Activated naive CD4-positive, alpha-beta T cell treated with Interleukin-2 at 50 U/mL for 16 hours (primary cell): ENCODE measurements at regions not wholly inside any gene's neighbourhood (a gene's known extent, or its start where the extent isn't known, plus 50 kb on each side); places are given as distances from the start of the nearest gene placed in this dataset.
A peak's percentile ranks its signal among the peaks of the same experiment; 100 is the strongest.

Experiments used
- DNase-seq: peaks from one replicate; pipeline ENCODE4 v3.0.0-alpha.2; 2020

DNA sequence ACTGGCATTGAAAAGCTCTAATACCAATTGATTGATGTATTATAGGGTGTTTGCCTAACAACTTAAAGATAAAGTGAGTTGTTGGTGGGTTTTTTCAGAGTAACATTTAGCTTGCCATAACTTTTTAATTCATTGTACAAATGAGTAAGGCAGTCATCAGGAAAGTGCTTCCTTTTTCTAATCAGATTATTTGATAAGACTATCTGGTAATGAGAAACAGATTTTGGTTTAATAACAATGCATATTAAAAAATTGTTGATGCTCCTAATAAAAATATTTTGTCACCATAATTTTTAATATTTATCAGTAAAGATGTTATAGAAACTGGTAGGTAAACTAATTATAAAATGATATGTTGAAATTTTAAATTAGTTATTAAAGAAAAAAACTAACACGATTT, 51.3 kb downstream of the BLTP1 start:
- no peak for DNase-seq

DNA sequence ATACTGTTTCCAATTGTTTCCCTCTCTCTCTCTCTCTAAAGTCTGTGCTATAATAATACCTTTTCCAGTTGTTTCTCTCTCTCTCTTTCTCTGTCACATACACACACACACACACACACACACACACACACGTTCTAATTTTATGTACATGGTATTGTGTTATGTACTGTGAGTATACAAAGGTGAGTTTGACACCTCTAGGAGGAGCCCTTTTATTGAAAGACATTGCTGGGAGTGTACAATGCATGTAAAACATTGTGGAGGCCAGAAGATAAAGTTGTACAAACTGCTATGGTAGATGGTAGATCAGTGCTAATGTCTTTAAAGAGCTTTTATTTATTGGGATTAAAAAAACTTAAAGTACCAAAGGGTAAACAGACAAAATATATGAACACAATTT, 53.6 kb downstream of the BLTP1 start:
- DNase-seq = no peak

DNA sequence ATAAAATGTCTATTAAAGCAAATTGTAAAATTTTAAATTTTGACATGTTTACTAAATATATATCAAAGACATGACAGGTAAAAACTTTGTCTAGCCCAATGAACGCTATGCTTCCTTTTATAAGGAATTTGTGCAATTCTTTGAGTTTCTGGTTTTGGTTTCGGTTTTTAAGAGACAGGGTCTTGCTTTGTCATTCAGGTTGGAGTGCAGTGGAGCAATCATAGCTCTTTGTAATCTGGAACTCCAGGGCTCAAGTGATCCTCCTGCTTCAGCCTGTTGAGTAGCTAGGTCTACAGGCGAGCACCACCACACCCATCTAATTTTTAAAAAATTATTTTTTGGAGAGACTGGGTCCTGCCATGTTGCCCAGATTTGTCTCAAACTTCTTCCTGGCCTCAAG, 60.7 kb downstream of the BLTP1 start:
- DNase-seq = no peak

DNA sequence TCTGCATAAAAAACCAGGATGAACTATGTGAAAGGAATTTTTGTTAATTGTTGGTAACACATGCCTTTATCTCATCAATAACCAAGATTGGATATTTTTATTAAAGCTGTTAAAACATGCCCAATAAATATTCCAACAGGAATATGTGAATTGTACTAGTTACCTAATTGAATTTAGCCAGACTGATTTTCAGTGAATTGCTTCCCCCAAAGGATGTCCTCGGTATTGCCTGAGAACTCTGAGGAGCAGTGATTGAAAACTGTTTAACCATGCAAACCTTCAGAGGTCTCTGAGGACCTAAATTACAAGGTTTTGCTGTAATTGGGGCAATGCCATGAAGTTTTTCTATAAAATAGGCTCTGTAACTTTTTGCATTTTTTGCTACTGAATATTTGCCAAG, 66.6 kb downstream of the BLTP1 start:
- no peak for DNase-seq

DNA sequence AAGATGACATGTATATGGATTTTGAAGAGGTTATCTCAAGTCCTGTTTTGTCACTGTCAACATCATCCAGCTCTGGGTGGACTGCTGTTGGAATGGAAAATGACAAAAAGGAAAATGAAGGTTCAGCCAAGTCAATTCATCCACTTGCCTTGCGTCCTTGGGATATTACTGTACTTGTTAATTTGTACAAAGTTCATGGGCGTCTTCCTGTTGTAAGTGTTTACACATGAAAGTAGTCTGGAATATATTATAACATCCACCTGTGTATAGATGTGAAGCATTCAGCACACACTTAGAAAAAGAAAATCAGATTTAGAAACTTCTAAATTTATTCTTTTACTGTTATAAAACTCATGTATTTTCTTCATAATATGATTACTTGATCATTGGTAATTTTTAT, 67.2 kb downstream of the BLTP1 start:
- no peak for DNase-seq

DNA sequence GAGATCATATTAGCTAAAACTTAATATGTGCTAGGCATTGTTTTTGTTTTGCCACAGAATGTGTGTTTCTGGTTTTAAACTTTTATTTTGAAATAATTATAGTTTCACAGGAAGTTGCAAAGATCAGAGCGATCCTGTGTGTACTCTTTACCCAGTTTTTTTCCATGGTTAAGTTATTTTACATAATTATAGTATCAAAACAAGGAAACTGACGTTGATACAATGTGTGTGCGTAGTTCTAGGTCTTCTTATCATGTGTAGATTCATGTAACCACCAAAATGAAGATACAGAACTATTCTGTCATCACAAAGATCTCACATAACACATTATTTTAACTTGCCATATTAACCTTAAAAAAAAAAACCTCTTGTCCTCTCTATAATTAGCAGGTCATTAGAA, 69.2 kb downstream of the BLTP1 start:
- no peak for DNase-seq

DNA sequence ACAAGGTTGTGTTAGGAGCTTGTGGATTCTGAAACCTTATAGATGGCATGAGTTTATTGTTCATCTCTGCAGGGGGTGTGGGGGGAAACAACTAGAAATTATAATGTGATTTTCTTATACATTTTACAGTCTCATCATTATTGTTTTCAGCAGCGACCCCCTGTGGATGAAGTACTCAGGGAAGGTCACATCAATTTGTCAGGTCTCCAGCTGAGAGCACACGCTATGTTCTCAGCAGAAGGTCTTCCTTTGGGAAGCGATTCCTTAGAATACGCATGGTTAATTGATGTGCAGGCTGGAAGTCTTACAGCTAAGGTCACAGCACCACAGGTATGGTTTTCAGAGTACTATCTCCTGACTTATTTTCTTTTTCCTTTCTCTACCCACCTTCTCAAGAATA, 72.2 kb downstream of the BLTP1 start:
- DNase-seq = peak; percentile 4

DNA sequence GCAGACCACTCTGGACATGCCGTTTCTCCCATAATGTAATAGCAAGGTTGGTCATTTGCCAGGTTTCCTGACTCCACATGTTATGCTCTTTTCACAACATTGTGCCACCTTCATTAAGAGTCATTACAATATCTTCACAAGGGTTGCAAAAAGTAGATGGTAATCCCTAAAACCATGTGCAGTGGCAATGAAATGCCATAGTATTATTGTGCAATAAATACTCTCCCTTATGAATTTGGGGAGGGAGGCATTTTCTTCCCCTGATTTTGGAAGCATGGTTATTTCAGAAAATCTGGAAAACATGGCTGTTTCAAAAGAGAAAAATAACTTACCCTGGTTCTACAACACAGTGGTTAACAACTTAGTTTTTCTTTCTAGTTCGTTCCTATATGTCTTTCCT, 75.1 kb downstream of the BLTP1 start:
- DNase-seq = no peak

DNA sequence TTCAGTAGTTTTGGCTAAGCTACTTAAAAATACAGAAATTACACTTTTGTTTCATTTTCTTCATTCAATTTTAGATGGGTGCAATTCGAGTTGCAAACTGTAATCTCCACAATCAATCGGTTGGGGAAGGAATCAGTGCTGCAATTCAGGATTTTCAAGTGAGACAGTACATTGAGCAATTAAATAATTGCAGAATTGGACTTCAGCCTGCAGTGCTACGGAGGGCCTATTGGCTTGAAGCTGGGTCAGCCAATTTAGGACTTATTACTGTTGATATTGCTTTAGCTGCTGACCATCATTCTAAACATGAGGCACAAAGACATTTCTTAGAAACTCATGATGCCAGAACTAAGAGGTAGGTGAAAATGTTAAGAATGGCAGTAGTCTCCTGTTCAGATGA, 77.7 kb downstream of the BLTP1 start:
- DNase-seq = no peak

DNA sequence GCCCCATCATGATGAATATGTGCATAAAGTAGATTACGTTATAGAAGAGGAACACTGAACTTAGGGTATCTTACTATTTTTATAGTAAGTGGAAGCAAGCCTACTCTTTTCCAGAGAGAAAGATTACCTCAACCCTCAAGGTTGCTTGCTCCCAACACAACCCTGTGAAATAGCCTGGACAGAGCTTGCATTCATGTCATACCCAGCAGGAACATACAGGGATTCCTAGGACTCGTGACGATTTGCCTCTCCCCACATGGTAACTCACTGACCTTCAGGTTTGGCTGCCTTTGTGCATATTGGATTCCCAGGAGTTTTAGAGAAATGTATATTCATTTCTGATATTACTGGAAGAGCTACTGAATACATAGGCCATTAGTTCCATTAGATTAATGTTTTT, 80.5 kb downstream of the BLTP1 start:
- DNase-seq = no peak

DNA sequence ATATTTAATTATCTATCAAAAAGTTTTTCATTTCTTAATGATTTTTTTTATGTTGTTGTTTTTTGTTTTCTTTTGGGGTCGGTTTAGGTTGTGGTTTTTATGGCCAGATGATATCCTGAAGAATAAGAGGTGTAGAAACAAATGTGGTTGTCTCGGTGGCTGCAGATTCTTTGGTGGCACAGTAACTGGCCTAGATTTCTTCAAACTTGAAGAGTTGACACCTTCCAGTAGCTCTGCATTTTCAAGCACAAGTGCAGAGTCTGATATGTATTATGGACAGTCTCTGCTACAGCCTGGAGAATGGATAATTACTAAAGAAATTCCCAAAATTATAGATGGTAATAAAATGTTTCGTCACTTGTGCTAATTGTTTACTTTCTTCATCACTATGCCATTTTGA, 82.6 kb downstream of the BLTP1 start:
- no peak for DNase-seq

DNA sequence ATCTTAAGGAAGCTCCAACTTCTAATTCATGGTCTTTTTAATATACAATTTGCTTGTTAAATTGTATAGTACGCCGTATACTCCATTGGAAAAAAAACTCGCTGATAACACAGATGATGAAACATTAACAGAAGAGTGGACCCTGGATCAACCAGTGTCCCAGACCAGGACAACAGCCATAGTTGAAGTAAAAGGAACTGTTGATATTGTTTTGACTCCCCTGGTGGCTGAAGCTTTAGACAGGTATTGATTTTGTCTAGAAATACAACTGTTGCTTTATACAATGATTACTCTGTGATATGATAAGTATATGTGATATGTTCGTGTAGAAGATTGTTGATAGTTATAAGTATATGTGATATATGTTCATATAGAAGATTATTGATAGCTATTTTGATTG, 91.7 kb downstream of the BLTP1 start:
- DNase-seq = no peak

DNA sequence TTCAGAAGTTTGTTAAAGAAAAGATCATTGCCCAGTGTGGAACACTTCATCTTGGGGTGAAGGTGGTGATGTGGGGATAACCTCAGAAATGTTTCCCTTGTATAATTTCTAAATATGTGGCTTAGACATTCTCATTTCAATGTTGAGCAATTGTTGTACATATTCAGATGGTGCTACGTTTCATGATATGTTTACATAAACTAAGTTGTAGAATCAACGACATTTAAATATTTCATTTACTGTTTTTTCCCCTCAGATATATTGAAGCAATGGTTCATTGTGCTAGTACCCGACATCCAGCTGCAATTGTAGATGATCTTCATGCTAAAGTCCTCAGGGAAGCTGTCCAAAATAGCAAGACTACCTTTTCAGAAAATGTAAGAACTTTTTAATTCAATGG, 92.6 kb downstream of the BLTP1 start:
- no peak for DNase-seq

DNA sequence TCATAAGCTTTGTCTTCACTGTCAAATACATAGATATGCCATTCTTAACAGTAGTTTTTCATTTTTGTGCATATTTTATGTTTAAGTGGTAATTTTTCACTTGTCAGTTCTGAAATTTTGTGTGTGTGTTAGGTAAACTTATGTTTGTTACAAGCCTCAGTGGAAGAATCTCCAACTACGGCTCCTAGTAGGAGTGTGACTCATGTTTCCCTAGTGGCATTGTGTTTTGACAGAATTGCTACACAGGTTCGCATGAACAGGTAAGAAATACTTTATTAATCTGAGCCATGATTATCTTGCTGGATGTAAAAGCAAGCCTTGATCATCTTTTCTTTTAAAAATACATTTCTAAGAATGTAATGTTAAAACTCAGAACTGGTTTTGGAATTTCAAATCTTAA, 94.4 kb downstream of the BLTP1 start:
- DNase-seq = no peak

DNA sequence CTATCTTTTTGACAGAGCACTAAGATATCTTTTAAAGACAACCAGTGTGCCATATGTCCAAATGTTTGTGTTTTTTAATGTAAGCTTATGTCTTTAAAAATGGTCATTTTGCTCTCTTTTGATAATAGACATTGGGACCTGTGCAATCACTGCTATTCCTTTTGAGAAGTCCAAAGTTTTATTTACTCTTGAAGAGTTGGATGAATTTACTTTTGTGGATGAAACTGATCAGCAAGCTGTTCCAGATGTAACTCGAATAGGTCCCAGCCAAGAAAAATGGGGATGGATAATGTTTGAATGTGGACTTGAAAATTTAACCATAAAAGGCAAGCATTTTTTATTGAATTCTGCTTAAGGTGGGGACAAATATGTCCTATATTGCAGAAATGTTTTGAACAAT, 97.2 kb downstream of the BLTP1 start:
- no peak for DNase-seq

DNA sequence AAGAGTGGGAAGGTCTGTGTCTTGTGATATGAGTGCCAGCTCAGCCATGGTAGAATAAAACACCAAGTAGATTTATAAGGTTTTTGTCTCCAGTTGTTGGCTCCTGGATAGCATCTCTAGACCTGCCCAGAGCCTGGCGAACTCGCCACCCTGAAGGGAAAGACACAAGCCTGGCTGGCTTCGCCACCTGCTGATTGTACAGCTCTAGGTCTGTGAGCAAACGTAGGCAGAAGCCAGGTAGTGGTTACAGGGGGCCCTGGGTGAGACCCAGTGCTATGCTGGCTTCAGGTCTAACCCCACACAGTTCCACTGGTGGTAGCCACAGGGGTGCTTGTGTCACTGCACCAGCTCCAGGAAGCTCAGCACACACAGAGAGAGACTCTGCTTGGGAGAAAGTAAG, 100.5 kb downstream of the BLTP1 start:
- no peak for DNase-seq

DNA sequence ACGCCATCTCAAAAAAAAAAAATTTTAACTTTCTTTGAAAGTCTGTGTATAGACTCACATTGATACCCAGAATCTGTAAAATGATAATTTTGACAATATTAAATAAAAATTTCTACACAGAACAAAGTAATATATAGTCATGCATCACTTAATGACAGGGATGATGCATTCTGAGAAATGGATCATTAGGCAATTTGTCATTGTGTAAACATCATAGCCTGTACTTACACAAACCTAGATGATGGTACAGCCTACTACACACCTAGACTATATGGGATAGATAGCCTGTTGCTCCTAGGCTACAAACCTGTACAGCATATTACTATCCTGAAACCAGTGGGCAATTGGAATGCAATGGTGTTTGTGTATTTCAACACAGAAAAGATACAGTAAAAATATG, 107.7 kb downstream of the BLTP1 start:
- no peak for DNase-seq

DNA sequence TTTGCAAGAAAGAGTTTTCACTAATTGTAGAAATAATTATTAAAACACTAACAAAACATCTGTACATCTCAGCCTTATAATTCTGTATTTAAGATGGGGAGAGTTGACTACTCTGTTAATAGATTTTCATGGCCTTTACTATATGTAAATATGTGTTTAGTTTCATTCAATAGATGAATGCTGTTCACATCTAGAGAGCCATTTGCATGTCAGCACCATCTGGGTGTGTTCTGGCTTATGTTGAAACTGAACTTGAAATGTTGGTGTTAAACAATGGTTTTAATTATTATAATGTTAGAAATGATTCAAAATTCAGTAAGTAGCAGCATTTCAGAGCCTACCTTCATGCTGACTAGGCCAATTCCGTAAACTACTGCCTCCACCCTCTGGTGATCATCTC, 102.5 kb upstream of the ADAD1 start:
- DNase-seq = no peak

DNA sequence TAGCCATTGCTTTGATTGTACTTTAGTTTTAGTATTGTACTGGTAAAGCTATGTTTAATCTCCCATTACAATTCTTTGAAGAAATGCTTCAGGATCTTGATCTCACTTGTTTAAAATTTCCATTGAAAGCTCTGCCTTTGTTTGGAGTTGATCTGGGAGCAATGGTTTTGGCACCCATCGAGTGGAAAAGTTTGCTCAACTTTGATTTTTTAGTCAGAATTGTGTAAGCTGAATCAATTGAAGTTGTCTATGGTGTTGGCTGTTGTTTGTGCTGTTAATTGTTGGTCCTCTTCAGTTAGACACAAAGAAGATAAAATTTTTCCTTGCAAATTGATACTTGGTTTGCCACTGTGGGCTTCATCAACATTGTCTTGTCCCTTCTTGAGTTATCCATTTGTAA, 99.8 kb upstream of the ADAD1 start:
- DNase-seq = no peak

DNA sequence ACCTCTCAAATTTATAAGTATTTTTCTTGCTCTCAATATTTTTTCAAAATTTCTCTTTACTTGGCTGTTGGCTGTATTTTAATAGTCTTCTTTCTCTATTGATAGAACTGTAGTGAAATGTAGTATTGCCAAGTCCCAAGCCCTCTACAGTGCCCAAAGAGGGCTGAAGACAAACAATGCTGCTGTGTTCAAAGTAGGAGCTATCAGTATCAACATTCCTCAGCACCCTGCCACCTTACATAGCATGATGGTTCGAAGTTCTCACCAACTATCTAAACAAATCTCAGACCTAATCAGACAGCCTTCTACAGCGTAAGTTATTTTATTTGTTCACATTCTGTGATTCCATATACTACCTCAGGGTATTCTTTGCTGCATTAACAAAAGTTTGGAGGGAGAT, 99.1 kb upstream of the ADAD1 start:
- DNase-seq = no peak

DNA sequence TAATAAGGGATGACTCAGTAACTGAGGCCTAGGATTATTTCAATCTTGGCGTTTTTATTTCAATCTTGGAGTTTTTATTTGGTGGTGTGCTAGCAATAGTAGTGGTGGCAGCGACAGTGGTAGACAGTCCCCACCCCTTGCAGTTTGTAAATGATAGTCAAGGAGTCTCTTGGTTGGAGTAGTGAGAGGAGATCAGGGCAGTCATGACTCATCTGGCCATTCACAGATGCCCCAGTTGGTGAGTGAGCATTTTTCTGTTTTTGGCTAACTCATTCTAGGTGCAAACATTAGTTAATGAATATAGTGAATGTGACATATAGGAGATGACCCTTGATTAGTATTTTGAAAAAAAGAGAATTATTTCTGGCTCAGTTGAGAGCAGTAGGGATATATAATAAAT, 93.5 kb upstream of the ADAD1 start:
- no peak for DNase-seq

DNA sequence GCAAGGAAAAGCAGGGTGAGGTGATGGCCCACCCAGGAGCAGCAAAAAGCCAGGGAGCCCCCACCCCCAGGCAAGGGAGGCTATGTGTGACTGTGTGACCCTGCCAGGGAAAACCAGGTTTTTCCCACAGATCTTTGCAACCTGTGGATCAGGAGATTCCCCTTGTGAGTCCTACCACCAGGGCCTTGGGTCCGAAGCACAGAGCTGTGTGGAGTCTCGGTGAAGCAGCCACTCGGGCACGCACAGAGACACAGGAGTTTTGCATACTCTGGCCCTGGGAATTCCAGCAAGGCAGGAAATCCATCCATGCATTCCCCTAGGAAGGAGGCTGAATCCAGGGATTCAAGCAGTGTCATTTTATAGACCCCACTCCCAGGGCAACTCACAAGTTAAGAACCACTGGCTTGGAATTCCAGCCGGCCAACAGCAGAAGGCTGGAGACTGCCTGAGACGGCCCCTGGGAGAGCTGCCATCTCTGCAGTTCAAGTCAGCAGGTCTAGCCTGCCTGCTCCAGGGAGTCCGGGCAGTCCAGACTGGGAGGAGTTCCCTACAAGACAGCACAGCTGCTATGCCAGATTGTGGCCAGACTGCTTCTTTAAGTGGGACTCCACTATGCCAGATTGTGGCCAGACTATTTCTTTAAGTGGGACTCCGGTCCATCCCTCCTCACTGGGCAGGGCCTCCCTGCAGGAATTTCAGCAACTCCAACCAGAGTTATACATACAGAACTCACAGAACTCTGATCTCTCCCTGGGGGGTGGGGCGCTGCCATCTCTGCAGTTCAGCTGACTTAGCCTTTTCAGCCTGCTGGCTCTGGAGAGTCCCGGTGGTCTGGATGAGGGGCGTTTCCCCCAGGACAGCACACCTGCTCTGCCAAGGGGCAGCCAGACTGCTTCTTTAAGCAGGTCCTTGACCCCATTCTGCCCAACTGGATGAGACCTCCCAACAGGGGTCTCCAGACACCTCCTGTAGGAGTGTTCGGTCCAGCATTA, 85.1 kb upstream of the ADAD1 start:
- no peak for DNase-seq

DNA sequence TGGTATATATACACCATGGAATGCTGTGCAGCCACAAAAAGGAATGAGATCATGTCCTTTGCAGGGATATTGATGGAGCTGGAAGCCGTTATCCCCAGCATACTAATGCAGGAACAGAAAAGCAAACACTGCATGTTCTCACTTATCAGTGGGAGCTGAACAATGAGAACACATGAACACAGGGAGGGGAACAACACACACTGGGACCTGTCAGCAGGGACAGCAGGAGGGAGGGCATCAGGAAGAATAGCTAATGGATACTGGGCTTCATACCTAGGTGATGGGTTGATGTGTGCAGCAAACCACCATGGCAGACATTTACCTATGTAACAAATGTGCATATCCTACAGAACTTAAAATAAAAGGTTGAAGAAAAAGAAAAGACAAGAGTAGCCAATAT, 81.1 kb upstream of the ADAD1 start:
- no peak for DNase-seq

DNA sequence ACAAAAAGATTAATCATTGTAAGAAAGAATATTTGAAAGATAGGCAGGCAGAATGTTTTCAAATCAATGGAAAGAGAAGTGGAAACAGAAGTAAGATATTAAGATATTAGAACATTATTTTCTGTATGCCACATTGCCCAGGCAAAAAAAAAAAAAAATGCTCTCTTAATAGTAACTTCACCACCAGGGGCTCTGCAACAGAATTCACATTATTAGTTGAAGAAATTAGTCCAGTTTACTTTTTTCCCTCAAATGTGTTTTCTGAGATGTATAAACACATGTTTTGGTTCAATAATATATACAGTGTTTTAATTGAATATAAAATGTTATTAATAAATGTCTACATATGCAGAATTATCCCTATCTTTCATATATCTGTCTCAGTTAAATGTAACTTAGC, 78.0 kb upstream of the ADAD1 start:
- DNase-seq = no peak

DNA sequence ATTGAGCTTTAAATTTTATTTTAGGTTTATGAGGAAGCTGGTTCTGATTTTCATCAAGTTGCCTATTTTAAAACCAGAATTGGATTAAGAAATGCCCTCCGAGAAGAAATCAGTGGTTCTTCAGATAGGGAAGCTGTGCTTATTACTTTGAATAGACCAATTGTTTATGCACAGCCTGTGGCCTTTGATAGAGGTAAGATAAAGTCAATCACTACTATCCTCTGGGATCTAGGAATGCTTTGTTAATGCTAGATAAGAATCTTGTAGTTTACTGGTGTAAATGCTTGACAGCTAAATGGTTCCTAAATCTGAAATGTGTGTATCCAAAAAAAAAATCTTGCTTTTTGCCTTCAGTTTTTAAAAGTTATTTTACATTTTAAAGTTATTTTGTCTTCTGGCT, 73.0 kb upstream of the ADAD1 start:
- no peak for DNase-seq
